Neuronal stem cell (in vitro differentiated cells): ENCODE measurements at regions not wholly inside any gene's neighbourhood (a gene's known extent, or its start where the extent isn't known, plus 50 kb on each side); places are given as distances from the start of the nearest gene placed in this dataset.

ENCODE experiments used
- DNase-seq: peaks from one replicate; pipeline ENCODE4 v3.0.0-alpha.2; 2013; ENCODE audit warnings: low spot score
- H2AFZ ChIP-seq: one replicate; pipeline ENCODE4 v1.6.1; 2013; ENCODE audit warnings: mild to moderate bottlenecking, low read length, inconsistent platforms
- H2AK5ac ChIP-seq: 2 replicates; pipeline ENCODE4 v1.6.1; 2013; ENCODE audit warnings: low read depth, mild to moderate bottlenecking, inconsistent platforms, low read length, moderate library complexity, mixed read lengths
- H2BK120ac ChIP-seq: 2 replicates; pipeline ENCODE4 v1.6.1; 2013; ENCODE audit warnings: low read depth, mild to moderate bottlenecking, inconsistent platforms, low read length, moderate library complexity, mixed read lengths
- H2BK12ac ChIP-seq: one replicate; pipeline ENCODE4 v1.6.1; 2013; ENCODE audit warnings: low read length, inconsistent platforms
- H2BK15ac ChIP-seq: 2 replicates; pipeline ENCODE4 v1.6.1; 2013; ENCODE audit warnings: mild to moderate bottlenecking, low read length, inconsistent platforms, mixed read lengths
- H2BK5ac ChIP-seq: one replicate; pipeline ENCODE4 v1.6.1; 2013; ENCODE audit warnings: inconsistent platforms, mild to moderate bottlenecking, low read length, moderate library complexity
- H3K14ac ChIP-seq: one replicate; pipeline ENCODE4 v1.6.1; 2013; ENCODE audit warnings: low read length, inconsistent platforms
- H3K18ac ChIP-seq: 2 replicates; pipeline ENCODE4 v1.6.1; 2013; ENCODE audit warnings: low read length, inconsistent platforms
- H3K23ac ChIP-seq: 2 replicates; pipeline ENCODE4 v1.6.1; 2013; ENCODE audit warnings: low read depth, mild to moderate bottlenecking, mixed read lengths, low read length, inconsistent platforms; ENCODE audit not compliant: poor library complexity
- H3K27ac ChIP-seq: replicated peaks from 3 replicates; pipeline ENCODE4 v1.5.1; 2013; ENCODE audit warnings: low read length, inconsistent platforms
- H3K27me3 ChIP-seq, 3 experiments: 2 replicates each; pipeline ENCODE4 v1.6.1; 2013; ENCODE audit warnings: low read length in 3 of 3, mild to moderate bottlenecking in 2 of 3, inconsistent platforms in 1 of 3, low read depth in 1 of 3, mixed read lengths in 1 of 3, moderate library complexity in 1 of 3; ENCODE audit not compliant: control insufficient read depth in 3 of 3, insufficient read depth in 3 of 3
- H3K36me3 ChIP-seq, 2 donors: replicated peaks in 1 of 2; 2 replicates each; pipeline ENCODE4 v1.6.1; 2013; ENCODE audit warnings: low read length in 2 of 2; ENCODE audit not compliant: control insufficient read depth in 2 of 2, insufficient read depth in 2 of 2
- H3K4ac ChIP-seq: 2 replicates; pipeline ENCODE4 v1.6.1; 2013; ENCODE audit warnings: inconsistent platforms, mild to moderate bottlenecking, low read length, moderate library complexity
- H3K4me1 ChIP-seq, 2 donors: 1 replicate in 1 of 2; 2 replicates in 1 of 2; pipeline ENCODE4 v1.6.1; 2013; ENCODE audit warnings: low read length in 2 of 2, low read depth in 1 of 2; ENCODE audit not compliant: control insufficient read depth in 2 of 2, insufficient read depth in 1 of 2
- H3K4me2 ChIP-seq: one replicate; pipeline ENCODE4 v1.6.1; 2013; ENCODE audit warnings: mild to moderate bottlenecking, low read length, inconsistent platforms; ENCODE audit not compliant: insufficient read depth, poor library complexity, severe bottlenecking
- H3K4me3 ChIP-seq, 2 donors: 2 replicates each; pipeline ENCODE4 v1.5.1; 2013; ENCODE audit warnings: low read length in 2 of 2, mild to moderate bottlenecking in 2 of 2, inconsistent platforms in 1 of 2, moderate library complexity in 1 of 2
- H3K79me1 ChIP-seq: one replicate; pipeline ENCODE4 v1.6.1; 2013; ENCODE audit warnings: low read depth, mild to moderate bottlenecking, inconsistent platforms, low read length, moderate library complexity
- H3K9ac ChIP-seq: one replicate; pipeline ENCODE4 v1.6.1; 2013; ENCODE audit warnings: mild to moderate bottlenecking, low read depth, low read length, inconsistent platforms; ENCODE audit not compliant: poor library complexity
- H3K9me3 ChIP-seq, 2 donors: replicated peaks in 1 of 2; 2 replicates each; pipeline versions ENCODE3 to v1.6.1; 2013; ENCODE audit warnings: low read length in 2 of 2, mild to moderate bottlenecking in 2 of 2, inconsistent platforms in 1 of 2, low read depth in 1 of 2, mixed read lengths in 1 of 2, moderate library complexity in 1 of 2; ENCODE audit not compliant: control insufficient read depth in 2 of 2, insufficient read depth in 1 of 2
- H4K8ac ChIP-seq: one replicate; pipeline ENCODE4 v1.6.1; 2013; ENCODE audit warnings: low read depth, mild to moderate bottlenecking, inconsistent platforms, low read length, moderate library complexity
- H4K91ac ChIP-seq: one replicate; pipeline ENCODE4 v1.6.1; 2013; ENCODE audit warnings: low read length, low read depth, mild to moderate bottlenecking, inconsistent platforms; ENCODE audit not compliant: poor library complexity
- WGBS, 2 donors: extraction: QIAGEN DNeasy Blood & Tissue Kit; methylation state at CpG; one replicate each; pipeline ENCODE4 v1.1.7; 2013; ENCODE audit warnings: missing lambda C conversion rate in 2 of 2, mixed read lengths in 1 of 2; ENCODE audit not compliant: insufficient read length in 2 of 2, insufficient replicate concordance in 1 of 2; ENCODE audit errors: extremely low coverage in 2 of 2; 5-methylcytosine and 5-hydroxymethylcytosine counted together

DNA sequence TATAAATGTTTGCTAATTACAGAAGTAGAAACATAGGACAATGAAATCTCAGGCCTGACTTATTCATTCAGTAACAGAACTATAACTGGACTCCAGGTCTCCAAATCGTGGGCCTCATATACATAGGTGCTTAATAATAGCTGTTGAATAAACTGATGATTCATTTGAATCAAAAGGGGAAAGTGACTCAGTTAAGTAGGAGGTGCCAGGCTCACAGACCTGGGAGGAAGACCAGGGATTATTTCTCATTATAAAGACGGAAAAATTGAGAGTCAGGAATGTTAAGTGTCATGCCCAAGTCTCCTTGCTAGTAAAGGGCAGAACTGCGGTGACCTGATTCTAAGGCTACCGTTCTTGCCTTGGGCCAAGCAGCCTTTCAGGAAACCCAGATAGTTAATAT lies 131.5 kb downstream of the HS3ST1 start:
- Histone ChIP-seq H3K9ac (no peak overlapping the region), H3K79me1 (no peaks in the 10 kb centered on the region), H3K4me1 (peaks cover 0 to 4% of the 10 kb centered on the region in 2 donors), H2BK15ac (no peak overlapping the region), H3K23ac (no peak overlapping the region), H3K4ac (no peak overlapping the region), H3K14ac (no peak overlapping the region), H2BK5ac (no peak overlapping the region), H2BK120ac (no peak overlapping the region), H3K4me2 (no peak overlapping the region), H3K27me3 (no peaks in the 10 kb centered on the region), H2BK12ac (no peak overlapping the region), H3K4me3 (no peak overlapping the region), H4K91ac (no peak overlapping the region), H4K8ac (no peak overlapping the region), H2AFZ (no peak overlapping the region), H3K36me3 (no peaks in the 10 kb centered on the region), H2AK5ac (no peak overlapping the region), H3K18ac (no peak overlapping the region), H3K9me3 (no peaks in the 10 kb centered on the region), H3K27ac (no peak overlapping the region)
- no CpG with 5 or more reads among the region's 4 CpGs for WGBS, 2 donors
- DNase-seq, result no peak

DNA sequence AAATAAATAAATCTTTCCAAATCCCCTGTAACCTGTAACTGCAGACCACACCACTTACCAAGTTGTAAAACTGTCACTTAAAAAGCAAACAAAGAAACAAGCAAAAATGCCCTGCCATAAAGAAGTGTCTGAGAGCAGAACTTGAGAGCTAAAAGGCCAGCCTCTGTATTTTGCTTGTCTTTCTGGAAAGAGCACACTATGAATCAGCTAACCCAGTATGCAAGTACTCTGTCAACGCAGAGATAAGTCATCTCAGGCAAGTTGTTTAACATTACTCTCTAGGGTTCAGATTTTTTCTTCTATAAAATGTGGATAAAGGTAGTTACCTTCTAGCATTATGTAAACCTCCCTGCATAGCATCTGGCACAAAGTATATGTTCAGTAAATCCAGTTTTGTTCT lies 134.8 kb downstream of the HS3ST1 start:
- Histone ChIP-seq H3K18ac (no peak overlapping the region), H3K27ac (no peak overlapping the region), H3K23ac (no peak overlapping the region), H3K9ac (no peak overlapping the region), H3K79me1 (no peaks in the 10 kb centered on the region), H3K4ac (no peak overlapping the region), H3K4me1 (no peaks in the 10 kb centered on the region), H3K4me2 (no peak overlapping the region), H2AK5ac (no peak overlapping the region), H2BK5ac (no peak overlapping the region), H3K4me3 (no peak overlapping the region), H3K27me3 (no peaks in the 10 kb centered on the region), H2BK12ac (no peak overlapping the region), H4K8ac (no peak overlapping the region), H2BK120ac (no peak overlapping the region), H3K14ac (no peak overlapping the region), H2BK15ac (no peak overlapping the region), H2AFZ (no peak overlapping the region), H3K36me3 (no peaks in the 10 kb centered on the region), H3K9me3 (no peaks in the 10 kb centered on the region), H4K91ac (no peak overlapping the region)
- no peak for DNase-seq
- no CpG with 5 or more reads among the region's 1 CpG for WGBS, 2 donors

DNA sequence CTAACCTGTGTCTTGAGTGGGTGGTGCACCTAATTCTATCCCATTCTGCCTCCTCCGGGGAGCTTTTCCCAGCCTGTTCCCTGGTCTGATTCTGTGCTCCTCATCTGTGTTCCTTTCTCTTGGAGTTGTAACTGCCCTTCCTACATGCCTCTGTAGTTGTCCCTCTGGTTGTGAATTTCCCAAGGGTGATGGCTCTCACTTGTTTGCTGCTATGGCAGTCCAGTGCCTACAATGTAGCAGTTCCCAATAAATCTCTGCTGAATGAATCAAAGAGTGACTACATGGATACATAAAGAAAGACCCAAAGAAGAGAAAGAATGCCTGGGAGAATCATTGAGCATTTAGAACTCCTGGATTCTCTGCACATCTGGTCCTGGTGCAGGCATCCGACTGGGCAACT lies 141.6 kb downstream of the HS3ST1 start:
- no peak overlapping the region for H4K91ac ChIP-seq
- H3K79me1 ChIP-seq, result no peaks in the 10 kb centered on the region
- H3K9ac ChIP-seq, result no peak overlapping the region
- H2BK5ac ChIP-seq, result no peak overlapping the region
- no peak overlapping the region for H3K27ac ChIP-seq
- H2BK12ac ChIP-seq, result no peak overlapping the region
- peaks cover 3 to 4% of the 10 kb centered on the region in 2 donors for H3K9me3 ChIP-seq
- H2BK120ac ChIP-seq, result no peak overlapping the region
- no peak for DNase-seq
- no peaks in the 10 kb centered on the region for H3K27me3 ChIP-seq
- H4K8ac ChIP-seq, result no peak overlapping the region
- no peak overlapping the region for H3K14ac ChIP-seq
- no peak overlapping the region for H3K4ac ChIP-seq
- no peaks in the 10 kb centered on the region for H3K36me3 ChIP-seq
- no peak overlapping the region for H3K18ac ChIP-seq
- H2AFZ ChIP-seq, result no peak overlapping the region
- H3K4me2 ChIP-seq, result no peak overlapping the region
- no CpG with 5 or more reads among the region's 2 CpGs for WGBS, 2 donors
- no peak overlapping the region for H2BK15ac ChIP-seq
- no peak overlapping the region for H3K23ac ChIP-seq
- H2AK5ac ChIP-seq, result no peak overlapping the region
- no peaks in the 10 kb centered on the region for H3K4me1 ChIP-seq
- no peak overlapping the region for H3K4me3 ChIP-seq

DNA sequence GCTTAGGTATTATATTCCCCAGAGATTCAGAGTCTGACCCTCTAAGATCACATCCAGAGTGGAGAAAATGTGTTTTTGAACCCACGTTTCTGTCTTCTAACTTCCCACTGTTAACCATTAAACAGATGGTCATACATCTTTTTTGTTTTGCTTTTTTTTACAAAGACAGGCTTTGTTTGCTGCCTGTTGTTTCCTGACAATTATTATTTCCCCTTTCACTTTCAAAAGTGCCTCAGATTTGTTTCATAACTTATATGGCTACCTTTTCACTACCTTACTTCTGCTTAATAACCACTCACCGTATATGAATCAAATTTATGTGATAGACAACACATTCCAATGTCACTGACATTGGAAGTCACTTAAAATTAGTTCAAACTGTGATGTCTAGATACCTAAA lies 142.2 kb downstream of the HS3ST1 start:
- Histone ChIP-seq H2BK5ac (no peak overlapping the region), H2AFZ (no peak overlapping the region), H3K27me3 (no peaks in the 10 kb centered on the region), H3K4me3 (no peak overlapping the region), H4K91ac (no peak overlapping the region), H2BK120ac (no peak overlapping the region), H2BK12ac (no peak overlapping the region), H3K27ac (no peak overlapping the region), H3K36me3 (no peaks in the 10 kb centered on the region), H2AK5ac (no peak overlapping the region), H3K18ac (no peak overlapping the region), H3K23ac (no peak overlapping the region), H3K4me1 (no peaks in the 10 kb centered on the region), H3K4me2 (no peak overlapping the region), H3K4ac (no peak overlapping the region), H3K14ac (no peak overlapping the region), H3K9ac (no peak overlapping the region), H3K9me3 (peaks cover 3 to 4% of the 10 kb centered on the region in 2 donors), H3K79me1 (no peaks in the 10 kb centered on the region), H4K8ac (no peak overlapping the region), H2BK15ac (no peak overlapping the region)
- WGBS, 2 donors, result no CpG with 5 or more reads among the region's 2 CpGs
- no peak for DNase-seq
